GM23338 (cell line): ENCODE measurements at regions not wholly inside any gene's neighbourhood (a gene's known extent, or its start where the extent isn't known, plus 50 kb on each side); places are given as distances from the start of the nearest gene placed in this dataset.

Experiments used
- CTCF ChIP-seq, 2 experiments: fragments of 200-600 bp in 1 of 2; sonication (generic) in 1 of 2; conservative IDR thresholded peaks; 2 replicates each; pipeline versions ENCODE4 v1.5.1 to v1.6.1; 2016 to 2017; ENCODE audit warnings: antibody characterized with exemption in 2 of 2, low read depth in 2 of 2, mild to moderate bottlenecking in 2 of 2, moderate library complexity in 1 of 2
- JUNB ChIP-seq: IDR thresholded peaks from one replicate; pipeline ENCODE4 v1.6.1; 2016; ENCODE audit warnings: antibody characterized with exemption; ENCODE audit not compliant: unreplicated experiment
- POLR2AphosphoS5 ChIP-seq: IDR thresholded peaks from 2 replicates; pipeline ENCODE4 v1.6.1; 2016; ENCODE audit warnings: antibody characterized with exemption, low read depth
- TF ChIP-seq, protein P1 (sequence below): IDR thresholded peaks from 2 replicates; pipeline ENCODE4 v1.6.1; 2016; ENCODE audit warnings: antibody characterized with exemption

DNA sequence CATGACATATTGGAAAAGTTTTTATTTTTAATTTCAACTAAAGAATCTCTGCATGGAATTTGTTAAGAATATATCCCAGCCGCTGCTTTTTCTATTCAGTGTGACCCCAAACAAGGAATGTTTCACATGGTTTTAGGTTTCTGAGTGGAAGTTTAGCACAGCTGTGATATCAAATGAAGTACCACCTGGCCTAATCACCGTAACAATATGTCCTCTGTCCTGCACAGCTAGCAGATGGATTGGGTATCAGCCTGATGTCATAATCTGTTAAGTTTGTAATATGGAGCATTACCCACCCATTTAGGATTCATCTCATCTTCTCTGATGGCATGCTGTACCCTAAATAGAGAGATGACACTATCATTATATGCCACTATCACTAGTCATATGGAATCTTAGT, 963.7 kb upstream of the ADGRL2 start:
- TF ChIP-seq CTCF (conservative IDR thresholded peaks at IDR 0.05; ENCODE audit: low read depth in 2 of 2) (no peak), JUNB (no peak), POLR2AphosphoS5 (no peak)
- TF ChIP-seq, protein P1, sequence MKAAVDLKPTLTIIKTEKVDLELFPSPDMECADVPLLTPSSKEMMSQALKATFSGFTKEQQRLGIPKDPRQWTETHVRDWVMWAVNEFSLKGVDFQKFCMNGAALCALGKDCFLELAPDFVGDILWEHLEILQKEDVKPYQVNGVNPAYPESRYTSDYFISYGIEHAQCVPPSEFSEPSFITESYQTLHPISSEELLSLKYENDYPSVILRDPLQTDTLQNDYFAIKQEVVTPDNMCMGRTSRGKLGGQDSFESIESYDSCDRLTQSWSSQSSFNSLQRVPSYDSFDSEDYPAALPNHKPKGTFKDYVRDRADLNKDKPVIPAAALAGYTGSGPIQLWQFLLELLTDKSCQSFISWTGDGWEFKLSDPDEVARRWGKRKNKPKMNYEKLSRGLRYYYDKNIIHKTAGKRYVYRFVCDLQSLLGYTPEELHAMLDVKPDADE: no peak
